ENCODE measurements at regions not wholly inside any gene's neighbourhood (a gene's known extent, or its start where the extent isn't known, plus 50 kb on each side); places are given as distances from the start of the nearest gene placed in this dataset.

- TF ChIP-seq, protein P1, sequence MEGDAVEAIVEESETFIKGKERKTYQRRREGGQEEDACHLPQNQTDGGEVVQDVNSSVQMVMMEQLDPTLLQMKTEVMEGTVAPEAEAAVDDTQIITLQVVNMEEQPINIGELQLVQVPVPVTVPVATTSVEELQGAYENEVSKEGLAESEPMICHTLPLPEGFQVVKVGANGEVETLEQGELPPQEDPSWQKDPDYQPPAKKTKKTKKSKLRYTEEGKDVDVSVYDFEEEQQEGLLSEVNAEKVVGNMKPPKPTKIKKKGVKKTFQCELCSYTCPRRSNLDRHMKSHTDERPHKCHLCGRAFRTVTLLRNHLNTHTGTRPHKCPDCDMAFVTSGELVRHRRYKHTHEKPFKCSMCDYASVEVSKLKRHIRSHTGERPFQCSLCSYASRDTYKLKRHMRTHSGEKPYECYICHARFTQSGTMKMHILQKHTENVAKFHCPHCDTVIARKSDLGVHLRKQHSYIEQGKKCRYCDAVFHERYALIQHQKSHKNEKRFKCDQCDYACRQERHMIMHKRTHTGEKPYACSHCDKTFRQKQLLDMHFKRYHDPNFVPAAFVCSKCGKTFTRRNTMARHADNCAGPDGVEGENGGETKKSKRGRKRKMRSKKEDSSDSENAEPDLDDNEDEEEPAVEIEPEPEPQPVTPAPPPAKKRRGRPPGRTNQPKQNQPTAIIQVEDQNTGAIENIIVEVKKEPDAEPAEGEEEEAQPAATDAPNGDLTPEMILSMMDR (IDR thresholded peaks at IDR 0.05; ENCODE audit: borderline replicate concordance, extremely low read depth, low read length, poor library complexity, severe bottlenecking), result no peak
- TF ChIP-seq EZH2 (IDR thresholded peaks at IDR 0.05; ENCODE audit: borderline replicate concordance, low read depth, low read length, severe bottlenecking), result no peak
These were observed 142.4 kb upstream of the MEX3C start for GRCh38 chr18:51339856-51340255.
